SK-N-SH treated with all-trans-retinoic acid at 6 μM for 48 hours (cell line): ENCODE measurements at regions not wholly inside any gene's neighbourhood (a gene's known extent, or its start where the extent isn't known, plus 50 kb on each side); places are given as distances from the start of the nearest gene placed in this dataset.

ENCODE experiments used
- ARNTL ChIP-seq: fragments of 450-650 bp; formaldehyde crosslinking; IDR thresholded peaks from 2 replicates; pipeline ENCODE4 v1.5.0; 2020; ENCODE audit warnings: low read depth, mild to moderate bottlenecking, moderate library complexity, borderline replicate concordance
- BACH2 ChIP-seq: fragments of 250-450 bp; sonication (Bioruptor Pico); IDR thresholded peaks from 2 replicates; pipeline ENCODE4 v1.9.0; 2021; ENCODE audit warnings: mild to moderate bottlenecking, borderline replicate concordance
- ISL1 ChIP-seq: fragments of 250-450 bp; sonication (Bioruptor Pico); IDR thresholded peaks from 2 replicates; pipeline ENCODE4 v2.1.2; 2022; ENCODE audit warnings: mild to moderate bottlenecking, moderate library complexity
- RARB ChIP-seq: fragments of 250-450 bp; sonication (Bioruptor Pico); IDR thresholded peaks from 2 replicates; pipeline ENCODE4 v1.8.0; 2021; ENCODE audit warnings: mild to moderate bottlenecking, moderate library complexity
- SNAI2 ChIP-seq: fragments of 250-450 bp; sonication (Bioruptor Pico); IDR thresholded peaks from 2 replicates; pipeline ENCODE4 v1.5.0; 2020; ENCODE audit warnings: mild to moderate bottlenecking, moderate library complexity
- TCF4 ChIP-seq: fragments of 250-450 bp; sonication (Bioruptor Pico); IDR thresholded peaks from 2 replicates; pipeline ENCODE4 v1.8.0; 2021; ENCODE audit warnings: mild to moderate bottlenecking, moderate library complexity, borderline replicate concordance
- ZC3H10 ChIP-seq: fragments of 250-450 bp; sonication (Bioruptor Pico); IDR thresholded peaks from 2 replicates; pipeline ENCODE4 v1.5.1; 2021; ENCODE audit warnings: mild to moderate bottlenecking, moderate library complexity
- ZFP30 ChIP-seq: fragments of 450-650 bp; formaldehyde crosslinking; IDR thresholded peaks from 2 replicates; pipeline ENCODE4 v1.5.0; 2022; ENCODE audit warnings: mild to moderate bottlenecking, moderate library complexity
- TF ChIP-seq, protein P1 (sequence below): fragments of 250-450 bp; sonication (Bioruptor Pico); IDR thresholded peaks from 2 replicates; pipeline ENCODE4 v1.8.0; 2020; ENCODE audit warnings: mild to moderate bottlenecking, moderate library complexity, borderline replicate concordance
- TF ChIP-seq, protein P2 (sequence below): fragments of 250-450 bp; sonication (Bioruptor Pico); IDR thresholded peaks from 2 replicates; pipeline ENCODE4 v1.8.0; 2021; ENCODE audit warnings: low read depth, mild to moderate bottlenecking, moderate library complexity, borderline replicate concordance
- TF ChIP-seq, protein P3 (sequence below): fragments of 250-450 bp; sonication (Bioruptor Pico); IDR thresholded peaks from 2 replicates; pipeline ENCODE4 v1.5.1; 2020; ENCODE audit warnings: low read depth, mild to moderate bottlenecking, moderate library complexity

DNA sequence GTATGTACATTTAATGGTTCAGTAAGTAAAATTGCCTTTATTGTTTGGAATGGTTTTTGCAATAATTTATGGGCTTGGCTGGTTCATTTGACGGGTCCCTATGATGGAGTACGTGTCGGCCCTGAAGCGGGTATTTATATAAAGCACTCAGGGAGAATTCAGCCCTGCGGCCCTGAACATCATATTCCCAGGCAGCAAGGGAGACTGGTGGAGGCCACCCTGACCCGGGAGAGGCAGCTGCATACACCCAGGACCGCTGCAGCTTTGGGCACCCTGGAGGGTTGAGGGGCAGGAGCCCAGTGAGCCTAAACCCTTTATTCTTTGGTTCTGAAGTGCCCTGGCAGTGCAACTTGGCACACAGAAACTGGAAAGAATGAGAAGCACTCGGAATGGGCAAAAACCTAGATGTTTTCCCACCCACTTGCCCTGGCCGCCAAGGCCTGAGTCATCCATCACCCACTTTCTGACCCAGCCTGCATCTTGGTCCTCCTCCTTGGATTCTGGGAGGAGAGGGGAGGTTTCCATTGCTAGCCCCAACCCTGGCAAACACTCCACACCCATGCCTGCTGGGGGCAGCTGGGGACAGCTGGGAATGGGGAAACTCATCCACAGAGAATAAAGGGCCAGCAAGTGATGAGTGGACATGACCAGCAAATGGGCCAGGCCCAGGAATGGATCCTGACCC is 162.2 kb upstream of the TNRC6C start:
- TF ChIP-seq ZC3H10 (no peak), TCF4 (CRISPR knock-in tag) (no peak), SNAI2 (CRISPR knock-in tag) (no peak), ZFP30 (CRISPR knock-in tag) (no peak), ARNTL (CRISPR knock-in tag) (no peak), BACH2 (CRISPR knock-in tag) (no peak), RARB (CRISPR knock-in tag) (no peak), ISL1 (CRISPR knock-in tag) (no peak)
- TF ChIP-seq, protein P1, sequence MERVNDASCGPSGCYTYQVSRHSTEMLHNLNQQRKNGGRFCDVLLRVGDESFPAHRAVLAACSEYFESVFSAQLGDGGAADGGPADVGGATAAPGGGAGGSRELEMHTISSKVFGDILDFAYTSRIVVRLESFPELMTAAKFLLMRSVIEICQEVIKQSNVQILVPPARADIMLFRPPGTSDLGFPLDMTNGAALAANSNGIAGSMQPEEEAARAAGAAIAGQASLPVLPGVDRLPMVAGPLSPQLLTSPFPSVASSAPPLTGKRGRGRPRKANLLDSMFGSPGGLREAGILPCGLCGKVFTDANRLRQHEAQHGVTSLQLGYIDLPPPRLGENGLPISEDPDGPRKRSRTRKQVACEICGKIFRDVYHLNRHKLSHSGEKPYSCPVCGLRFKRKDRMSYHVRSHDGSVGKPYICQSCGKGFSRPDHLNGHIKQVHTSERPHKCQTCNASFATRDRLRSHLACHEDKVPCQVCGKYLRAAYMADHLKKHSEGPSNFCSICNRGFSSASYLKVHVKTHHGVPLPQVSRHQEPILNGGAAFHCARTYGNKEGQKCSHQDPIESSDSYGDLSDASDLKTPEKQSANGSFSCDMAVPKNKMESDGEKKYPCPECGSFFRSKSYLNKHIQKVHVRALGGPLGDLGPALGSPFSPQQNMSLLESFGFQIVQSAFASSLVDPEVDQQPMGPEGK (CRISPR knock-in tag), result no peak
- TF ChIP-seq, protein P2, sequence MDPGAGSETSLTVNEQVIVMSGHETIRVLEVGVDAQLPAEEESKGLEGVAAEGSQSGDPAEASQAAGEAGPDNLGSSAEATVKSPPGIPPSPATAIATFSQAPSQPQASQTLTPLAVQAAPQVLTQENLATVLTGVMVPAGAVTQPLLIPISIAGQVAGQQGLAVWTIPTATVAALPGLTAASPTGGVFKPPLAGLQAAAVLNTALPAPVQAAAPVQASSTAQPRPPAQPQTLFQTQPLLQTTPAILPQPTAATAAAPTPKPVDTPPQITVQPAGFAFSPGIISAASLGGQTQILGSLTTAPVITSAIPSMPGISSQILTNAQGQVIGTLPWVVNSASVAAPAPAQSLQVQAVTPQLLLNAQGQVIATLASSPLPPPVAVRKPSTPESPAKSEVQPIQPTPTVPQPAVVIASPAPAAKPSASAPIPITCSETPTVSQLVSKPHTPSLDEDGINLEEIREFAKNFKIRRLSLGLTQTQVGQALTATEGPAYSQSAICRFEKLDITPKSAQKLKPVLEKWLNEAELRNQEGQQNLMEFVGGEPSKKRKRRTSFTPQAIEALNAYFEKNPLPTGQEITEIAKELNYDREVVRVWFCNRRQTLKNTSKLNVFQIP (CRISPR knock-in tag), result no peak
- TF ChIP-seq, protein P3, sequence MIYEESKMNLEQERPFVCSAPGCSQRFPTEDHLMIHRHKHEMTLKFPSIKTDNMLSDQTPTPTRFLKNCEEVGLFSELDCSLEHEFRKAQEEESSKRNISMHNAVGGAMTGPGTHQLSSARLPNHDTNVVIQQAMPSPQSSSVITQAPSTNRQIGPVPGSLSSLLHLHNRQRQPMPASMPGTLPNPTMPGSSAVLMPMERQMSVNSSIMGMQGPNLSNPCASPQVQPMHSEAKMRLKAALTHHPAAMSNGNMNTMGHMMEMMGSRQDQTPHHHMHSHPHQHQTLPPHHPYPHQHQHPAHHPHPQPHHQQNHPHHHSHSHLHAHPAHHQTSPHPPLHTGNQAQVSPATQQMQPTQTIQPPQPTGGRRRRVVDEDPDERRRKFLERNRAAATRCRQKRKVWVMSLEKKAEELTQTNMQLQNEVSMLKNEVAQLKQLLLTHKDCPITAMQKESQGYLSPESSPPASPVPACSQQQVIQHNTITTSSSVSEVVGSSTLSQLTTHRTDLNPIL (CRISPR knock-in tag), result no peak
